Astrocyte (in vitro differentiated cells and primary cell): ENCODE measurements at regions not wholly inside any gene's neighbourhood (a gene's known extent, or its start where the extent isn't known, plus 50 kb on each side); places are given as distances from the start of the nearest gene placed in this dataset.
"Not testable (repeated sequence)": the region's sequence is repeated elsewhere in the genome, so short reads cannot be mapped to it uniquely, and the experiment has no call there.

Experiments
- DNase-seq: peaks from one replicate; pipeline ENCODE4 v3.0.0-alpha.2; 2010; ENCODE audit warnings: low read depth
- FAIRE-seq: peaks from 2 replicates; lab custom pipeline; 2011; peaks lifted over from hg19 to GRCh38; lab: Jason Lieb, UNC
- H2AFZ ChIP-seq: 2 replicates; pipeline ENCODE4 v1.6.0; 2012; ENCODE audit warnings: low read depth, low read length, inconsistent platforms
- H3K27ac ChIP-seq: 2 replicates; pipeline ENCODE4 v1.5.1; 2011; ENCODE audit warnings: low read depth, low read length, inconsistent platforms
- H3K27me3 ChIP-seq: 2 replicates; pipeline ENCODE4 v1.6.0; 2011; ENCODE audit warnings: low read length, inconsistent platforms; ENCODE audit not compliant: insufficient read depth
- H3K36me3 ChIP-seq: 2 replicates; pipeline ENCODE4 v1.5.1; 2011; ENCODE audit warnings: low read length, inconsistent platforms; ENCODE audit not compliant: insufficient read depth
- H3K4me1 ChIP-seq: 2 replicates; pipeline ENCODE4 v1.5.1; 2011; ENCODE audit warnings: low read length, inconsistent platforms; ENCODE audit not compliant: insufficient read depth
- H3K4me2 ChIP-seq: 2 replicates; pipeline ENCODE4 v1.6.0; 2012; ENCODE audit warnings: low read length, inconsistent platforms
- H3K4me3 ChIP-seq: 2 replicates; pipeline ENCODE4 v1.5.1; 2011; ENCODE audit warnings: low read depth, mild to moderate bottlenecking, low read length, inconsistent platforms; ENCODE audit not compliant: insufficient read depth
- H3K79me2 ChIP-seq: 2 replicates; pipeline ENCODE4 v1.6.0; 2012; ENCODE audit warnings: mild to moderate bottlenecking, low read length, inconsistent platforms; ENCODE audit not compliant: insufficient read depth
- H3K9ac ChIP-seq: 2 replicates; pipeline ENCODE4 v1.6.0; 2012; ENCODE audit warnings: mild to moderate bottlenecking, low read length, inconsistent platforms
- H3K9me3 ChIP-seq: 2 replicates; pipeline ENCODE4 v1.5.1; 2012; ENCODE audit warnings: low read depth, mild to moderate bottlenecking, low read length, inconsistent platforms; ENCODE audit not compliant: insufficient read depth
- H4K20me1 ChIP-seq: 2 replicates; pipeline ENCODE4 v1.6.0; 2012; ENCODE audit warnings: low read length, inconsistent platforms; ENCODE audit not compliant: insufficient read depth
- H3K27ac Mint-ChIP-seq: one replicate; pipeline ENCODE4 v1.8.0; 2021; ENCODE audit warnings: mild to moderate bottlenecking, mixed read lengths; ENCODE audit not compliant: unreplicated experiment
- H3K27me3 Mint-ChIP-seq: one replicate; pipeline ENCODE4 v1.8.0; 2021; ENCODE audit warnings: low read depth, mixed read lengths; ENCODE audit not compliant: unreplicated experiment
- H3K36me3 Mint-ChIP-seq: one replicate; pipeline ENCODE4 v1.8.0; 2021; ENCODE audit warnings: low read depth, mixed read lengths; ENCODE audit not compliant: unreplicated experiment
- H3K4me1 Mint-ChIP-seq: one replicate; pipeline ENCODE4 v1.8.0; 2021; ENCODE audit warnings: low read depth, mixed read lengths; ENCODE audit not compliant: unreplicated experiment
- H3K4me3 Mint-ChIP-seq: one replicate; pipeline ENCODE4 v1.8.0; 2021; ENCODE audit warnings: mild to moderate bottlenecking, moderate library complexity, mixed read lengths; ENCODE audit not compliant: unreplicated experiment
- H3K9me3 Mint-ChIP-seq: one replicate; pipeline ENCODE4 v1.8.0; 2021; ENCODE audit warnings: mild to moderate bottlenecking, mixed read lengths; ENCODE audit not compliant: unreplicated experiment
- CTCF ChIP-seq: IDR thresholded peaks from 2 replicates; pipeline ENCODE4 v1.5.1; 2011; ENCODE audit warnings: low read depth, mild to moderate bottlenecking, inconsistent platforms, low read length, moderate library complexity; ENCODE audit not compliant: insufficient read depth
- EZH2 ChIP-seq: IDR thresholded peaks from 2 replicates; pipeline ENCODE4 v1.6.1; 2012; ENCODE audit warnings: mild to moderate bottlenecking, low read length, inconsistent platforms; ENCODE audit not compliant: insufficient read depth

- Histone ChIP-seq H3K36me3 (no peaks in the 10 kb centered on the region), H2AFZ (no peak overlapping the region), H3K9ac (no peak overlapping the region), H3K4me2 (no peak overlapping the region), H3K4me3 (no peak overlapping the region), H3K79me2 (no peaks in the 10 kb centered on the region), H4K20me1 (no peaks in the 10 kb centered on the region), H3K27ac (no peak overlapping the region), H3K4me1 (peaks cover 7% of the 10 kb centered on the region), H3K27me3 (peaks cover 2% of the 10 kb centered on the region), H3K9me3 (no peaks in the 10 kb centered on the region)
- Mint-ChIP-seq H3K27ac (no peak overlapping the region), H3K27me3 (peaks cover 28% of the 10 kb centered on the region), H3K4me3 (no peak overlapping the region), H3K9me3 (peaks cover 2% of the 10 kb centered on the region), H3K4me1 (peaks cover 8% of the 10 kb centered on the region), H3K36me3 (no peaks in the 10 kb centered on the region)
- DNase-seq = no peak
- no peak for FAIRE-seq
- TF ChIP-seq CTCF = no peak
- no peak for TF ChIP-seq EZH2
Measured at GRCh38 chr12:5102806-5103205, 59.1 kb downstream of the KCNA5 start.

GRCh38 chr12:5110345-5110744 is 66.7 kb downstream of the KCNA5 start:
- Histone ChIP-seq H3K79me2 (no peaks in the 10 kb centered on the region), H3K9me3 (no peaks in the 10 kb centered on the region), H3K27ac (no peak overlapping the region), H2AFZ (no peak overlapping the region), H3K9ac (no peak overlapping the region), H3K4me2 (no peak overlapping the region), H3K4me3 (no peak overlapping the region), H3K36me3 (no peaks in the 10 kb centered on the region), H3K27me3 (peaks cover 7% of the 10 kb centered on the region), H3K4me1 (no peaks in the 10 kb centered on the region), H4K20me1 (no peaks in the 10 kb centered on the region)
- FAIRE-seq (no peak), DNase-seq (no peak)
- Mint-ChIP-seq H3K36me3 (no peaks in the 10 kb centered on the region), H3K4me1 (no peaks in the 10 kb centered on the region), H3K4me3 (no peak overlapping the region), H3K27me3 (peaks cover 21% of the 10 kb centered on the region), H3K27ac (no peak overlapping the region), H3K9me3 (peaks cover 2% of the 10 kb centered on the region)
- no peak for TF ChIP-seq CTCF
- no peak for TF ChIP-seq EZH2

- Mint-ChIP-seq H3K36me3 (no peaks in the 10 kb centered on the region), H3K4me3 (no peak overlapping the region), H3K9me3 (no peaks in the 10 kb centered on the region), H3K27me3 (peaks cover 15% of the 10 kb centered on the region), H3K27ac (no peak overlapping the region), H3K4me1 (no peaks in the 10 kb centered on the region)
- Histone ChIP-seq H4K20me1 (no peaks in the 10 kb centered on the region), H3K27ac (no peak overlapping the region), H3K36me3 (no peaks in the 10 kb centered on the region), H3K9ac (no peak overlapping the region), H3K4me3 (no peak overlapping the region), H2AFZ (no peak overlapping the region), H3K4me2 (no peak overlapping the region), H3K9me3 (no peaks in the 10 kb centered on the region), H3K4me1 (no peaks in the 10 kb centered on the region), H3K79me2 (no peaks in the 10 kb centered on the region), H3K27me3 (peaks cover 7% of the 10 kb centered on the region)
- TF ChIP-seq EZH2 (no peak), CTCF (no peak)
- FAIRE-seq = no peak
- DNase-seq = no peak
Measured at GRCh38 chr12:5114436-5114835, 70.8 kb downstream of the KCNA5 start.

GRCh38 chr12:5121784-5122183 is 78.1 kb downstream of the KCNA5 start:
- H4K20me1 ChIP-seq, H3K4me1 ChIP-seq, H3K4me3 Mint-ChIP-seq, H3K79me2 ChIP-seq, H3K4me1 Mint-ChIP-seq, DNase-seq, H3K9me3 Mint-ChIP-seq, H3K9me3 ChIP-seq, H3K27me3 Mint-ChIP-seq, H3K27ac Mint-ChIP-seq, H3K27ac ChIP-seq, H3K36me3 Mint-ChIP-seq, H3K4me2 ChIP-seq, H3K27me3 ChIP-seq, H2AFZ ChIP-seq, H3K36me3 ChIP-seq, H3K4me3 ChIP-seq, FAIRE-seq, H3K9ac ChIP-seq: not testable (repeated sequence)
